GM18519 (cell line): ENCODE measurements at regions not wholly inside any gene's neighbourhood (a gene's known extent, or its start where the extent isn't known, plus 50 kb on each side); places are given as distances from the start of the nearest gene placed in this dataset.
"Not testable (repeated sequence)": the region's sequence is repeated elsewhere in the genome, so short reads cannot be mapped to it uniquely, and the experiment has no call there.

ENCODE experiments used
- ATAC-seq: cut with Tn5 transposase; IDR thresholded peaks from one replicate; pipeline ENCODE4 v1.9.1; 2021; ENCODE audit warnings: mild to moderate bottlenecking, moderate library complexity; ENCODE audit not compliant: unreplicated experiment, low FRiP score

DNA sequence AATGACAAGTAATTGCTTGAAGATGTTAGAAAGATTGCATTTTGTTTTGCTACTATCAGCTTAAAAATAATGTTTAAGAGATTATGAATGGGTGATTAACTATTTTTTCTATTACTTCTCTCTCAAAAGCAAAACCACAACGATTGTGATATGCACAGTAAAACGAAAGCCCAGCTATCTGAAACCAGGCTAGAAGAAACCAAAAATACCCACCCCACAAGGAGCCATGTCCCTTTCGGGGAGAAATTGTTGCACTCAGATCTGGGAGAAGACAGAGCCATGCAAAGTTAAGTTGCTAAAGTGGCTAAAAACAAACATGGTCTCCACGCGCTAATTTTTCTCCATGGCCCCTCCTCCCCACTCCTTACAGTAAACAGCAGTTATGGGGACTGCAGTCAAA is 173.6 kb downstream of the RPS24 start:
- no peak for ATAC-seq

- no peak for ATAC-seq
Measured at GRCh38 chr10:78207776-78208175, 174.1 kb downstream of the RPS24 start.

- ATAC-seq, result no peak
Measured at GRCh38 chr10:78209970-78210369, 176.3 kb downstream of the RPS24 start.

DNA sequence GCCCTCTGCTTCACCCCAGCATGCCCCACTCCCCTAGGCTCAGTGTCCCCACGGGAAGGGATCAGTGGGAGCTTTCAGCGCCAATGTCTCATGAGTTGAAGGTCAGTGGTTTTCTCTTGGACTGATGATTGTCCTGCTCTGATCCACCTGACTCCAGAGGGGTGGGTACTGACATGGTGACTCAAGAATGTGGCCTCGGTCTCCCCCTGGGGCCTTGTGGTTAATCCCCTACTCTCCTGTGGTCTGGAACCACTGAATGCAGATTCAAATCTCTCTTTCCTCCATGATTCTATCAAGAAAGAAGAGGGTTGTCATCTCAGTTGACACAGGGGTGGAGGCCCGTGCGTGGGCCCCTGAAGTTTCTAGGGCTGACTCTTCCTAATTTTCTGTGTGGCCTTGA is 176.9 kb downstream of the RPS24 start:
- ATAC-seq, result no peak

GRCh38 chr10:78210976-78211375 is 177.3 kb downstream of the RPS24 start:
- ATAC-seq, result no peak

GRCh38 chr10:78211561-78212051 is 177.9 kb downstream of the RPS24 start:
- ATAC-seq, result no peak

DNA sequence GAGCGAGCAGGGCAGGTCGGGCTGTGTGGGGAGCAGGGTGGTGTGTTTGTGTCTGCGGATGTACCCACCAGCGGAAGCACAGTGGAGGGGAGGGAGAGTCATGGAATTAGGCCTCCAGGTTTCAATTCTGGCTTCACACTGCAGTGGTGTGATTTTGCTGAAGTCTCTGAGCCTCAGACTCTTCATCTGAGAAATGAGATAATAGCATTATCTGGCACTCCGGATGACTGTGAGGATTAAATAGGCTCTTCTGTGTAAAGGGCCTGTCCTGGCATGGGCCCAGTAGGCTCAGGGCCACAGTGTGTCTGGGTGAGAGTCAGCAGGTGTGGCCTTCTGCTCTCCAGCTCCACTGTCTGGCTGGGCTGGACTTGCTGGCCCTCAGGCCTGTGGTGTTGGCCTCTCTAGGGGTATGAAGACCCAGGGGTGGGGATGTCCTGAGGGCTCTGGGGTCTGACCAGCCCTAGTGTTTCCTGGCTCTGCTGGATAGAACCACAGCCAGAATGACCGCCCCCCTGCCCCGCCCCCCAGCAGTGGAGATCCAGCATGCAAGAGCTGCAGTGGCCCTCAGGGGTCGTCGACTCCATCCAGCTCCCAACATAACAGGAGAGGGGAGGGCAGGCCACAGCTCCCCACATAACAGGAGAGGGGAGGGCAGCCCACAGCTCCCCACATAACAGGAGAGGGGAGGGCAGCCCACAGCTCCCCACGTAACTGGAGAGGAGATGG is 178.6 kb downstream of the RPS24 start:
- ATAC-seq, result no peak

DNA sequence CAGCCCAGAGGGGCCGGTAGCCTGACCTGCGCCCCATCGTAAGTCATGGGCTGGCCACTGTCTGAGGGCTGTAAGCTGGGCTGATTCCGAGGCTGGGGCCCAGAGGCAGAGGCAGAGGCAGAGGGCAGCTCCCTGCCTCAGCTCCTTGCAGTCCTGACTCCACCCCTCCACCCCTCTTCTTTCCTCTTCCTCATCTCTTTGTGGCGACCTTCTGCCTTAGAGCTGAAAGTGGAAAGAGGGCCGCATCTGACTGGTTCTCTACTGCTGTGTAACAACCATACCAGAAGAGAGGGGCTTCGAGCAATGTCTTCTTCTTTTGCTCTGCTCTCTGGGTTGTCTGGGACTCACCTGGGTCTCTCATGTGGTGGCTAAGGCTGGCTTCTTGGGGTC is 179.1 kb downstream of the RPS24 start:
- ATAC-seq, result no peak

GRCh38 chr10:78214955-78215354 is 181.3 kb downstream of the RPS24 start:
- no peak for ATAC-seq

GRCh38 chr10:78215645-78216044 is 182.0 kb downstream of the RPS24 start:
- no peak for ATAC-seq

- no peak for ATAC-seq
Measured at GRCh38 chr10:78217336-78217735, 183.7 kb downstream of the RPS24 start.

DNA sequence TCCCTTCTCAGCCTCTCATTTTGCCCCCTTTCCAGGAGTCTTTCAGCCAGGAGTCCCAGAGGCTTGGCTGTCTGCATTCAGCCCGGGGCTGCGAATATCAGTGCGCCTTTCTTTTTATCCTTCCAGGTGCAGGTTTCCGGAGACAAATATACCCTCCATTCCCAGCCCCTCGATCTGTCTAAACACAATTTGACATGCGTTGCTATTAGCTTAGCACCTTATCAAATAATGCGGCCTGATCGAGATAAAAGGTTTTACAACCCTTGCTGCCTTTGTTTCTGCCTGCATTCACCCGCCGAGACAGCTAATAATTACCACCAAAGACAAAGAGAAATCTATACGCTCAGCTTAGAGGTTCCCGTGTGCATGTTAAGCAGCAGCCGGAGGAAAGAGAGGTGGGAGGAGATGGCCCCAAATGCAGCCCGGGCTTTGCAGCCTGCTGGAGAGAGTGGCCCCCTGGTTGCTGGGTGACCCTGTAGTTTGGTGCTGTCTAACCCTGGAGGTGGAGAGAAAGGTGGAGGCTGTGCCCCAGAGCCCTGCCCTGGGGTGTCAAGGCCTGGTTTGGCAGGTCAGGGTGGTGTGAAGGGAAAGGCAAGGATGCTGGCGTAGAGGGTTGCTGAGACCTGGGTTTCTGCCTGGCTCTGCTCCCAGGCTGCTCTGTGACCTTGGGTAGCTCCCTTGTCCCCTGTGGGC is 185.3 kb downstream of the RPS24 start:
- ATAC-seq, result no peak

GRCh38 chr10:78219568-78219967 is 185.9 kb downstream of the RPS24 start:
- not testable (repeated sequence) for ATAC-seq

- ATAC-seq, result no peak
Measured at GRCh38 chr10:78220781-78221180, 187.1 kb downstream of the RPS24 start.

DNA sequence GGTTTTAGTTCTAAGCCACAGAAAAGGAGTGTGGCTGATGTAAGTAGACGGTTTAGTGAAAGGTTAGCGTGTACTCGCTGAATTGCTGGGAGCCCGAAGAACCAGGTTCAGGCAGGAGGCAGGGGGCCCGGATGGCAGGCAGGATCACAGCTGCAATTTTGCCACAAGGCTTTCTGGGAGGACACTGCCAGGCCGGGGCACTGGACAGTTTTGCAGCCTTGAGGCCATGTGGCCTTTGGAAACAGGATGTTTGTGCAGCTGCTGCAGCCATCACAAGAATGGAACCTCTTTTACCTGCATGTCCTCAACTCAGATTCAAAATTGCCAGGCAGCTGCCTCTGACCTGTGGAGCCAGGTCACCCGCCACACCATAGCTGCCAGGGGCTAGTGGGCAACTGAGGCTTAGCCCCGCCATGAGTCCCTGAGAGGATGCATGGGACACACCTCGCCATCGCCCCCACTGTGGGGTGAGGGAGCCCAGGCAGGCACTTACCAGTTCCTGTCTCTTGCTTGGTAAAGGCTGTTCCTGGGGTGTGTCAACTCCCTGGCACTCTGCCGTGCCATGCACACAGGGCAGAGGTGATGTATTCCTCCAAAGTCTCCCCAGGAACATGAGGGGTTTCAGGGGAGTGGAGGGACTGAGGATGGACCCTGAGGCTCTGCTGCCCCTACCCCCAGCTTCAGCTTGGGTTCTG is 188.6 kb downstream of the RPS24 start:
- no peak for ATAC-seq

DNA sequence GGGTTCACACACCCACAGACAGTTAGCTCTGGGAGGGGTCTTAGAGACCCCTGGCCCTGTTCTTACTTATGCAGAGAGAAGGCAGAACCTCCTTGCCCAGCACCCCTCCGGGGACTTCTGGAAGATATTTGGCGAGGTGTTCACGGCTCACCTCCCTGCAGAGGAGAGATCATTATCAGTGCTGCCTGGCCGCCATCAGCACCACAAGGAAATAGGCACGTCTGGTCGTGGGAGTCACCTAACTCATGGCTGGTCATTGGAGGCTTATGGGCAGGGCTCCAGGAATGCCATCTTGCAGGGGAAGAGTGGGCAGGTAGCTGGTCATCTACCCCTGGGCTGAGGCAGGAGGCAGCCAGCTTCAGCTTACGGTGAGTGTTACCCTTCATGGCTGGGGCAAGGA is 189.4 kb downstream of the RPS24 start:
- no peak for ATAC-seq

- ATAC-seq, result no peak
Measured at GRCh38 chr10:78224602-78225001, 190.9 kb downstream of the RPS24 start.

GRCh38 chr10:78225594-78225993 is 191.9 kb downstream of the RPS24 start:
- ATAC-seq, result no peak

DNA sequence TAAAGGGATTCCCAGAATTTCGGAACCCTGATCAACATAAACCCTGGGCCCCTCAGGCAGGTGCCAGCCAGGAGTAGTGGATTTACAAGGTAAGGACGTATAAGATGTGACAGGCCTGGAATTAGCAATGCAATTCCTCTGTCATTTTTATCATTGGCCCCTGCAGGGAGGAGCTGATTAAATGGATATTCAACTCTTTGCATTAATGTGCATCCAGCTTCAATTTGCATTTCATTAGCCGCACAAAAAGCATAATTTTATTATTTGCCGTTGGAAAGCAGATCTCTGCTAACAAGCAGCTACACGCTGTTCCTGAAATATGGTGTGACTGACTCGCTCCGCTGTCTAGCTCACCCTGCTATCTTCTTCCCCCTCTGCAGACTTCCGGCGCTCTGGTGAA is 195.8 kb downstream of the RPS24 start:
- no peak for ATAC-seq

DNA sequence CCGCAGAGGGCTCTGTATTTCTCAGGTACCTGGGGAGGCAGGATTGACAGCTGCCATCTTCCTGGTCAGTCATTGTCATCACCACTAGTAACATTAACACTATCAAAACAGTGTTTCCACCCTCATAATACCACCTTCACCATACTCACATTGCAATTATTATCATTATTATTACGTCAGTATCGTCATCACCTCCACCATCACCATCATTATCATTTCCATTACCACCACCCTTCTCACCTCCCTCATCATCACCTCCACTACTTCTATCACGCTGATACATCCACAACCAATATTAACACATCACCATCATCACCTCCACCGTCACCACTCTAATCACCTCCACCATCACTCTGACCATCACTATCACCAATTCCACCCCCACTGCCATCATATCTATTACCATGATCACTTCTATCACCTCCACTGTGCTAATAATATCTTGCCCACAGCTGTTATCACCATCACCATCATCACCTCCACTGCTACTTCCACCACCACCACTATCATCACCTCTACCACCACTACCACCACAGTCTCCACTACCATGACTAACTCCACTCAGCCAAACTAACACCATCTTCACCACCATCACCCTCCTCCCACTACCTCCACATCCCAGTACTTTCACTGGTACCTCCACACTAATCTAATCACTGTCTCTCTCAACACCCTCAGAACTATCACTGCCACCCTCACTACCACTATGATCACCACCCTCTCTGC is 196.4 kb downstream of the RPS24 start:
- ATAC-seq, result no peak

GRCh38 chr10:78231327-78231726 is 197.7 kb downstream of the RPS24 start:
- ATAC-seq, result no peak
